ENCODE measurements at regions not wholly inside any gene's neighbourhood (a gene's known extent, or its start where the extent isn't known, plus 50 kb on each side); places are given as distances from the start of the nearest gene placed in this dataset.

DNA sequence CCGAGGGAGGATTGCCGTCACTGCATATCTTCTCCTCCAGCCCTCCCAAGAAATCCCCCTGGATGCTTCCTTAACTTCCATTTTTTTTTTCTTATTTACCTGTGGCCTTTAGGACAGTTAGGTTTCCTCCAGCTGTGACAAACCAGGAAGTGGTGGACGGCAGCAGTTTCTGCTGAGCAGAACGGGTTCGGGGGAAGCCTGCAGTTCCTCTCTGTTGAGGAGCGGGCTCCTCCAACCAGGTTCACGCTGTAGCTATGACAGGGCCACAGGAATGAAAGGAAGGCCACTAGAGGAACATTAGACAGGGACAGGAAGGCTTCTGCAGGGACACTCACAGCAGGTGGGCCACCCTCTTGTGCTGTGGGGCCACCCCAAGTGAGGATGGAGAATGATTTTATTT lies 76.7 kb upstream of the SYK start:
- TF ChIP-seq, protein P1, sequence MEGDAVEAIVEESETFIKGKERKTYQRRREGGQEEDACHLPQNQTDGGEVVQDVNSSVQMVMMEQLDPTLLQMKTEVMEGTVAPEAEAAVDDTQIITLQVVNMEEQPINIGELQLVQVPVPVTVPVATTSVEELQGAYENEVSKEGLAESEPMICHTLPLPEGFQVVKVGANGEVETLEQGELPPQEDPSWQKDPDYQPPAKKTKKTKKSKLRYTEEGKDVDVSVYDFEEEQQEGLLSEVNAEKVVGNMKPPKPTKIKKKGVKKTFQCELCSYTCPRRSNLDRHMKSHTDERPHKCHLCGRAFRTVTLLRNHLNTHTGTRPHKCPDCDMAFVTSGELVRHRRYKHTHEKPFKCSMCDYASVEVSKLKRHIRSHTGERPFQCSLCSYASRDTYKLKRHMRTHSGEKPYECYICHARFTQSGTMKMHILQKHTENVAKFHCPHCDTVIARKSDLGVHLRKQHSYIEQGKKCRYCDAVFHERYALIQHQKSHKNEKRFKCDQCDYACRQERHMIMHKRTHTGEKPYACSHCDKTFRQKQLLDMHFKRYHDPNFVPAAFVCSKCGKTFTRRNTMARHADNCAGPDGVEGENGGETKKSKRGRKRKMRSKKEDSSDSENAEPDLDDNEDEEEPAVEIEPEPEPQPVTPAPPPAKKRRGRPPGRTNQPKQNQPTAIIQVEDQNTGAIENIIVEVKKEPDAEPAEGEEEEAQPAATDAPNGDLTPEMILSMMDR (IDR thresholded peaks at IDR 0.05; ENCODE audit: borderline replicate concordance, insufficient read depth, low read depth, low read length) = no peak
- H3K4me3 ChIP-seq (ENCODE audit: low read depth, low read length) = no peak overlapping the region

GRCh38 chr9:90724112-90724511 lies 77.5 kb upstream of the SYK start:
- no peak overlapping the region for H3K4me3 ChIP-seq (ENCODE audit: low read depth, low read length)
- TF ChIP-seq, protein P1 (IDR thresholded peaks at IDR 0.05; ENCODE audit: borderline replicate concordance, insufficient read depth, low read depth, low read length) = no peak

DNA sequence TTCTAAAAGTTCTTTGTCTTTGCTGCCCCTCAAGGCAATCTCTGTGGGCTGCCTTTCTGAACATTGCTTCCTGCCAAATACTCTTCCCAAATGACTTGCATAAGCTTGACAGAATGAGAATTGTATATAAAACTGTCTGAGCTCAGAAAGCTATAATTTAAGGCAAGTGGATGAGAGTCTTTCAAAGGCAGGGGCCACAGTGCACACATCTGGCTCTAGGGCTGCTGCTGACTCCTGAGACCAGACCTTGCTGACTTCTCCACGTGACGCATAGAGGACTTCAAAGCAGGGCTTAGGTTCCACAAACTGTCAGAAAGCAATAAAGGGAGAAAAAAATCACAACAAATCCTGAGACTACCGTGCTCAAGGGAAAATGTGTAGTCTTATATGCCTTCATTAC lies 79.4 kb upstream of the DIRAS2 start:
- TF ChIP-seq, protein P1 (IDR thresholded peaks at IDR 0.05; ENCODE audit: borderline replicate concordance, insufficient read depth, low read depth, low read length) = no peak
- H3K4me3 ChIP-seq (ENCODE audit: low read depth, low read length) = no peak overlapping the region

- TF ChIP-seq, protein P1 (IDR thresholded peaks at IDR 0.05; ENCODE audit: borderline replicate concordance, insufficient read depth, low read depth, low read length) = no peak
- H3K4me3 ChIP-seq (ENCODE audit: low read depth, low read length) = no peak overlapping the region
Measured at GRCh38 chr9:90720621-90721265, 78.1 kb upstream of the DIRAS2 start.

DNA sequence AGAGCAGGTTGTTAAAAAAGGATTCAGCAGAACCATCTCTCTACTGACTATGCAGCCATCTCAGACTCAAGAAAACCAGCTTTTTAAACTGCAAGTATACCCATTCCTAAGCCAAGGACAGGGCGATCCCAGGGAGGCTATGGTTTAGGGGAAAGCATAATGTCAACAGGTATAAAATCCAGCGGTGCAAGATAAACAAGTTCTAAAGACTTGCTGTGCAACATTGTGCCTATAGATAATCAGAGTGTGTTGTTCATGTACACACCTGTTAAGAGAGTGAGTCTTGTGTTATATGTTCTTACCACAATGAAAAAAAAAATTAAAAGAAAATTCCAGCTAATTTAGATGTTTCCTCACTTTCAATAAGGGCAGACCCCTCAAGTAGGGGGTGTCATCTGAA lies 63.6 kb upstream of the DIRAS2 start:
- TF ChIP-seq, protein P1 (IDR thresholded peaks at IDR 0.05; ENCODE audit: borderline replicate concordance, insufficient read depth, low read depth, low read length) = no peak
- H3K4me3 ChIP-seq (ENCODE audit: low read depth, low read length) = no peak overlapping the region

GRCh38 chr9:90702441-90702955 lies 59.9 kb upstream of the DIRAS2 start:
- TF ChIP-seq, protein P1 (IDR thresholded peaks at IDR 0.05; ENCODE audit: borderline replicate concordance, insufficient read depth, low read depth, low read length) = no peak
- H3K4me3 ChIP-seq (ENCODE audit: low read depth, low read length) = no peak overlapping the region

DNA sequence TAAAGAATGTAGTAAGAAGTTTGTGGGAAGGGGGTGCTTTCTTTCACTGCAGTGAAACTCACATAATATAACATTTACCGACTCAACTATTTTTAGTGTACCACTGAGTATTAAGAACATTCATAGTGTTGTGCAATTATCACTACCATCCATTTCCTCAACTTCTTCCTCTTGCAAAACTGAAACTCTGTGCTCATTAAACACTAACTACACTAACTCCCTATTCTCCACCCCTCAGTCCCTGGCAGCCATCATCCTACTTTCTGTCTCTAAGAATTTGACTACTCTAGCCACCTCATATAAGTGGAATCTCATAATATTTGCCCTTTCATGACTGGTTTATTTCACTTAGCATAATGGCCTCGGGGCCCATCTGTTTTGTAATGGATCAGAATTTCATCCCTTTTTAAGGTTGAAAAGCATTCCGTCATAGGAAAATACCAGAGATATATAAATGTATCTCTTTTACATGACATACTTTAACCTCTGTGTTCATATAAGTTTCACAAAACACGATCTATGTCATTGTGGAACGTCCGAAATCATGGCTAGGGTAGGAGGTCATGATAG lies 56.3 kb upstream of the DIRAS2 start:
- H3K4me3 ChIP-seq (ENCODE audit: low read depth, low read length) = no peak overlapping the region
- TF ChIP-seq, protein P1 (IDR thresholded peaks at IDR 0.05; ENCODE audit: borderline replicate concordance, insufficient read depth, low read depth, low read length) = no peak
